H9 (cell line): ENCODE measurements at regions not wholly inside any gene's neighbourhood (a gene's known extent, or its start where the extent isn't known, plus 50 kb on each side); places are given as distances from the start of the nearest gene placed in this dataset.

Experiments
- DNase-seq: peaks from one replicate; pipeline ENCODE4 v3.0.0-alpha.2; 2017
- H2AFZ ChIP-seq: one replicate; pipeline ENCODE4 v1.6.1; 2013; ENCODE audit warnings: mild to moderate bottlenecking, low read length, control low read depth, moderate library complexity
- H2AK5ac ChIP-seq: 2 replicates; pipeline ENCODE4 v1.6.1; 2013; ENCODE audit warnings: low read length, control low read depth, mixed read lengths; ENCODE audit not compliant: insufficient read length
- H2BK120ac ChIP-seq: one replicate; pipeline ENCODE4 v1.6.1; 2013; ENCODE audit warnings: low read depth, mild to moderate bottlenecking, low read length, control low read depth, inconsistent platforms; ENCODE audit not compliant: poor library complexity, severe bottlenecking
- H2BK12ac ChIP-seq: 2 replicates; pipeline ENCODE4 v1.6.1; 2013; ENCODE audit warnings: low read length, control low read depth, mixed read lengths, low read depth; ENCODE audit not compliant: insufficient read length
- H2BK15ac ChIP-seq: 2 replicates; pipeline ENCODE4 v1.6.1; 2013; ENCODE audit warnings: low read depth, low read length, control low read depth
- H2BK20ac ChIP-seq: one replicate; pipeline ENCODE4 v1.6.1; 2013; ENCODE audit warnings: low read depth, mild to moderate bottlenecking, low read length, control low read depth, inconsistent platforms; ENCODE audit not compliant: poor library complexity, severe bottlenecking
- H2BK5ac ChIP-seq: 2 replicates; pipeline ENCODE4 v1.6.1; 2013; ENCODE audit warnings: low read length, control low read depth, mixed read lengths; ENCODE audit not compliant: insufficient read length
- H3K14ac ChIP-seq: 2 replicates; pipeline ENCODE4 v1.6.1; 2013; ENCODE audit warnings: low read length, control low read depth; ENCODE audit not compliant: insufficient read depth
- H3K18ac ChIP-seq: 2 replicates; pipeline ENCODE4 v1.6.1; 2013; ENCODE audit warnings: low read depth, mild to moderate bottlenecking, mixed read lengths, low read length, control low read depth; ENCODE audit not compliant: insufficient read length
- H3K23ac ChIP-seq: 2 replicates; pipeline ENCODE4 v1.6.1; 2013; ENCODE audit warnings: low read length, control low read depth, mixed read lengths, low read depth; ENCODE audit not compliant: insufficient read length
- H3K23me2 ChIP-seq: 2 replicates; pipeline ENCODE4 v1.6.1; 2013; ENCODE audit warnings: low read depth, mild to moderate bottlenecking, mixed read lengths, low read length, control low read depth; ENCODE audit not compliant: insufficient read length, poor library complexity, severe bottlenecking
- H3K27ac ChIP-seq: 2 replicates; pipeline ENCODE4 v1.5.1; 2013; ENCODE audit warnings: low read length, control low read depth, mixed read lengths, low read depth; ENCODE audit not compliant: insufficient read length
- H3K27me3 ChIP-seq: 2 replicates; pipeline ENCODE4 v1.6.1; 2013; ENCODE audit warnings: low read length, control low read depth, inconsistent platforms; ENCODE audit not compliant: insufficient read depth
- H3K4ac ChIP-seq: 2 replicates; pipeline ENCODE4 v1.6.1; 2013; ENCODE audit warnings: low read depth, mild to moderate bottlenecking, control low read depth, inconsistent platforms, low read length, moderate library complexity
- H3K4me1 ChIP-seq: 2 replicates; pipeline ENCODE4 v1.6.1; 2013; ENCODE audit warnings: low read length, control low read depth, inconsistent platforms; ENCODE audit not compliant: insufficient read depth
- H3K4me2 ChIP-seq: 2 replicates; pipeline ENCODE4 v1.6.1; 2013; ENCODE audit warnings: low read length, control low read depth, mixed read lengths; ENCODE audit not compliant: insufficient read length, insufficient read depth
- H3K56ac ChIP-seq: 2 replicates; pipeline ENCODE4 v1.6.1; 2013; ENCODE audit warnings: low read depth, mild to moderate bottlenecking, mixed read lengths, low read length, control low read depth; ENCODE audit not compliant: insufficient read length
- H3K79me1 ChIP-seq: 2 replicates; pipeline ENCODE4 v1.6.1; 2013; ENCODE audit warnings: low read depth, mild to moderate bottlenecking, moderate library complexity, low read length, control low read depth, inconsistent platforms; ENCODE audit not compliant: insufficient read depth, poor library complexity, severe bottlenecking
- H3K79me2 ChIP-seq: 2 replicates; pipeline ENCODE4 v1.6.1; 2013; ENCODE audit warnings: low read length, control low read depth, inconsistent platforms; ENCODE audit not compliant: insufficient read depth
- H3K9ac ChIP-seq: 2 replicates; pipeline ENCODE4 v1.6.1; 2013; ENCODE audit warnings: low read length, control low read depth, mixed read lengths; ENCODE audit not compliant: insufficient read length; ENCODE audit errors: extremely low read depth
- H3K9me3 ChIP-seq: one replicate; pipeline ENCODE4 v1.6.1; 2013; ENCODE audit warnings: low read depth, low read length, inconsistent platforms; ENCODE audit not compliant: control insufficient read depth
- H3T11ph ChIP-seq: one replicate; pipeline ENCODE4 v1.6.1; 2013; ENCODE audit warnings: mild to moderate bottlenecking, low read length, control low read depth, inconsistent platforms
- H4K20me1 ChIP-seq: one replicate; pipeline ENCODE4 v1.6.1; 2013; ENCODE audit not compliant: control insufficient read depth, insufficient read length, insufficient read depth
- H4K5ac ChIP-seq: 2 replicates; pipeline ENCODE4 v1.6.1; 2013; ENCODE audit warnings: low read depth, mild to moderate bottlenecking, mixed read lengths, low read length, control low read depth; ENCODE audit not compliant: insufficient read length
- H4K8ac ChIP-seq: replicated peaks from 2 replicates; pipeline ENCODE4 v1.6.1; 2013; ENCODE audit warnings: low read length, control low read depth, mixed read lengths, low read depth; ENCODE audit not compliant: insufficient read length
- H4K91ac ChIP-seq: 2 replicates; pipeline ENCODE4 v1.6.1; 2013; ENCODE audit warnings: low read depth, mild to moderate bottlenecking, moderate library complexity, mixed read lengths, low read length, control low read depth; ENCODE audit not compliant: insufficient read length
- H3K27ac Mint-ChIP-seq, 3 experiments: 2 replicates in 2 of 3; 3 replicates in 1 of 3; pipeline ENCODE4 v1.8.0; 2020 to 2021; ENCODE audit warnings: mixed read lengths in 3 of 3, mild to moderate bottlenecking in 1 of 3, moderate library complexity in 1 of 3
- H3K27me3 Mint-ChIP-seq: 2 replicates; pipeline ENCODE4 v1.8.0; 2021; ENCODE audit warnings: low read depth, mild to moderate bottlenecking, moderate library complexity, mixed read lengths
- H3K36me3 Mint-ChIP-seq, 3 experiments: 2 replicates in 2 of 3; 3 replicates in 1 of 3; pipeline ENCODE4 v1.8.0; 2020 to 2021; ENCODE audit warnings: low read depth in 3 of 3, mixed read lengths in 3 of 3; ENCODE audit not compliant: insufficient read depth in 1 of 3
- H3K4me1 Mint-ChIP-seq, 2 experiments: 2 replicates each; pipeline ENCODE4 v1.8.0; 2020; ENCODE audit warnings: mixed read lengths in 2 of 2
- H3K4me3 Mint-ChIP-seq, 2 experiments: 2 replicates in 1 of 2; 3 replicates in 1 of 2; pipeline ENCODE4 v1.8.0; 2020 to 2021; ENCODE audit warnings: mild to moderate bottlenecking in 2 of 2, mixed read lengths in 2 of 2, moderate library complexity in 1 of 2
- H3K9me3 Mint-ChIP-seq, 2 experiments: 2 replicates in 1 of 2; 3 replicates in 1 of 2; pipeline ENCODE4 v1.8.0; 2020; ENCODE audit warnings: mild to moderate bottlenecking in 2 of 2, mixed read lengths in 2 of 2, moderate library complexity in 1 of 2
- CTCF ChIP-seq: fragments of 200-600 bp; sonication (generic); conservative IDR thresholded peaks from 3 replicates; pipeline ENCODE4 v1.8.0; 2021; ENCODE audit warnings: antibody characterized with exemption, mild to moderate bottlenecking
- WGBS: extraction: QIAGEN DNeasy Blood & Tissue Kit; methylation state at CpG from one replicate; pipeline ENCODE4 v1.1.7; 2013; ENCODE audit warnings: missing lambda C conversion rate, low lambda C conversion rate, mixed read lengths; ENCODE audit not compliant: insufficient read length; ENCODE audit errors: extremely low coverage; 5-methylcytosine and 5-hydroxymethylcytosine counted together

- no peak overlapping the region for H3K4me3 Mint-ChIP-seq
- Histone ChIP-seq H3K79me2 (no peaks in the 10 kb centered on the region), H4K91ac (no peak overlapping the region), H2BK5ac (no peak overlapping the region), H2AFZ (no peak overlapping the region), H4K8ac (no peak overlapping the region), H3K14ac (no peak overlapping the region), H3K27me3 (no peaks in the 10 kb centered on the region), H3K9me3 (peaks cover 84% of the 10 kb centered on the region), H3K56ac (no peak overlapping the region), H3K4me1 (no peaks in the 10 kb centered on the region), H4K5ac (no peak overlapping the region), H3K23me2 (no peaks in the 10 kb centered on the region), H3K23ac (no peak overlapping the region), H4K20me1 (no peaks in the 10 kb centered on the region), H2BK20ac (no peak overlapping the region), H3K18ac (no peak overlapping the region), H3K79me1 (no peaks in the 10 kb centered on the region), H3T11ph (no peak overlapping the region), H3K4ac (no peak overlapping the region), H3K27ac (no peak overlapping the region), H3K4me2 (no peak overlapping the region), H2AK5ac (no peak overlapping the region), H2BK12ac (no peak overlapping the region), H3K9ac (no peak overlapping the region), H2BK15ac (no peak overlapping the region), H2BK120ac (no peak overlapping the region)
- DNase-seq = no peak
- peaks cover 88 to 89% of the 10 kb centered on the region in 2 experiments for H3K9me3 Mint-ChIP-seq
- H3K27ac Mint-ChIP-seq = no peak overlapping the region
- no CpG with 5 or more reads among the region's 5 CpGs for WGBS
- no peak for TF ChIP-seq CTCF
- peaks cover 5 to 22% (median 9%) of the 10 kb centered on the region in 3 experiments; a peak in 6 of 7 replicates for H3K36me3 Mint-ChIP-seq
- H3K4me1 Mint-ChIP-seq = no peaks in the 10 kb centered on the region
- peaks cover 3% of the 10 kb centered on the region for H3K27me3 Mint-ChIP-seq
Measured at GRCh38 chr14:106686533-106686932, 1160.2 kb downstream of the TMEM121 start.
